ENCODE measurements at regions not wholly inside any gene's neighbourhood (a gene's known extent, or its start where the extent isn't known, plus 50 kb on each side); places are given as distances from the start of the nearest gene placed in this dataset.
"Not testable (repeated sequence)": the region's sequence is repeated elsewhere in the genome, so short reads cannot be mapped to it uniquely, and the experiment has no call there.

- not testable (repeated sequence) for TF ChIP-seq YY1 (IDR thresholded peaks at IDR 0.05; ENCODE audit: insufficient read depth, insufficient read length); ZNF274 (IDR thresholded peaks at IDR 0.05; ENCODE audit: low read depth, low read length)
Observed at GRCh38 chr5:101205065-101205464, 302.0 kb upstream of the ST8SIA4 start.
